Liver (tissue), 7 donors: ENCODE measurements at regions not wholly inside any gene's neighbourhood (a gene's known extent, or its start where the extent isn't known, plus 50 kb on each side); places are given as distances from the start of the nearest gene placed in this dataset.

Source experiments
- DNase-seq: peaks from one replicate; pipeline ENCODE4 v3.0.0-alpha.2; 2017; ENCODE audit warnings: low spot score
- H3K27ac ChIP-seq, 2 donors: one replicate each; pipeline ENCODE4 v1.7.0; 2013; ENCODE audit warnings: inconsistent platforms in 2 of 2, low read length in 2 of 2, control low read depth in 1 of 2, low read depth in 1 of 2, mild to moderate bottlenecking in 1 of 2
- H3K27me3 ChIP-seq, 4 donors: one replicate each; pipeline versions ENCODE4 v1.6.1 to v1.7.0; 2013; ENCODE audit warnings: low read length in 3 of 4, inconsistent platforms in 1 of 4, mild to moderate bottlenecking in 1 of 4, moderate library complexity in 1 of 4; ENCODE audit not compliant: control insufficient read depth in 4 of 4, insufficient read depth in 4 of 4
- H3K36me3 ChIP-seq, 4 donors: one replicate each; pipeline versions ENCODE4 v1.6.1 to v1.7.0; 2013; ENCODE audit warnings: low read length in 3 of 4, mild to moderate bottlenecking in 3 of 4, low read depth in 1 of 4, moderate library complexity in 1 of 4; ENCODE audit not compliant: control insufficient read depth in 4 of 4, insufficient read depth in 3 of 4
- H3K4me1 ChIP-seq, 4 donors: one replicate each; pipeline versions ENCODE4 v1.6.1 to v1.7.0; 2013; ENCODE audit warnings: low read length in 3 of 4, mild to moderate bottlenecking in 3 of 4, moderate library complexity in 1 of 4; ENCODE audit not compliant: control insufficient read depth in 4 of 4, insufficient read depth in 4 of 4
- H3K4me3 ChIP-seq, 3 donors: one replicate each; pipeline versions ENCODE4 v1.6.1 to v1.7.0; 2013; ENCODE audit warnings: low read length in 3 of 3, control low read depth in 1 of 3, low read depth in 1 of 3, mild to moderate bottlenecking in 1 of 3
- H3K9ac ChIP-seq, 2 donors: one replicate each; pipeline ENCODE4 v1.7.0; 2013; ENCODE audit warnings: low read length in 2 of 2, mild to moderate bottlenecking in 2 of 2, moderate library complexity in 2 of 2, control low read depth in 1 of 2, low read depth in 1 of 2
- H3K9me3 ChIP-seq, 4 donors: one replicate each; pipeline versions ENCODE4 v1.6.1 to v1.7.0; 2013; ENCODE audit warnings: low read length in 3 of 4; ENCODE audit not compliant: control insufficient read depth in 4 of 4
- EGR1 ChIP-seq, 2 donors: IDR thresholded peaks; 2 replicates each; pipeline ENCODE4 v1.6.1; 2016 to 2018; ENCODE audit warnings: antibody characterized with exemption in 2 of 2, low read depth in 2 of 2
- FOXA1 ChIP-seq: IDR thresholded peaks from 2 replicates; pipeline ENCODE4 v1.6.1; 2016; ENCODE audit warnings: antibody characterized with exemption
- FOXA2 ChIP-seq: IDR thresholded peaks from 2 replicates; pipeline ENCODE4 v1.6.1; 2016; ENCODE audit warnings: antibody characterized with exemption
- GABPA ChIP-seq, 2 donors: IDR thresholded peaks in 1 of 2; conservative IDR thresholded peaks in 1 of 2; 2 replicates each; pipeline ENCODE4 v1.6.1; 2016; ENCODE audit warnings: antibody characterized with exemption in 2 of 2, mild to moderate bottlenecking in 1 of 2, moderate library complexity in 1 of 2
- HNF4A ChIP-seq, 2 donors: conservative IDR thresholded peaks; 2 replicates each; pipeline ENCODE4 v1.6.1; 2016; ENCODE audit warnings: antibody characterized with exemption in 2 of 2, mild to moderate bottlenecking in 2 of 2
- JUND ChIP-seq, 2 donors: IDR thresholded peaks; 2 replicates each; pipeline ENCODE4 v1.6.1; 2016; ENCODE audit warnings: antibody characterized with exemption in 2 of 2
- NR2F2 ChIP-seq: IDR thresholded peaks from 2 replicates; pipeline ENCODE4 v1.6.1; 2016; ENCODE audit warnings: antibody characterized with exemption
- RAD21 ChIP-seq, 2 donors: IDR thresholded peaks; 2 replicates each; pipeline ENCODE4 v1.6.1; 2016; ENCODE audit warnings: antibody characterized with exemption in 2 of 2, mild to moderate bottlenecking in 2 of 2
- RXRA ChIP-seq, 2 donors: IDR thresholded peaks; 2 replicates each; pipeline ENCODE4 v1.6.1; 2017 to 2018; ENCODE audit warnings: antibody characterized with exemption in 2 of 2, mild to moderate bottlenecking in 1 of 2
- whole genome bisulfite sequencing: extraction: QIAGEN DNeasy Blood & Tissue Kit; methylation state at CpG from one replicate; pipeline ENCODE4 v1.1.7; 2013; 5-methylcytosine and 5-hydroxymethylcytosine counted together
- TF ChIP-seq, protein P1 (sequence below): IDR thresholded peaks from 2 replicates; pipeline ENCODE4 v1.6.1; 2016; ENCODE audit warnings: antibody characterized with exemption, mild to moderate bottlenecking
- TF ChIP-seq, protein P2 (sequence below): IDR thresholded peaks from 2 replicates; pipeline ENCODE4 v1.6.1; 2016; ENCODE audit warnings: antibody characterized with exemption
- TF ChIP-seq, protein P3 (sequence below): IDR thresholded peaks from 2 replicates; pipeline ENCODE4 v1.6.1; 2016; ENCODE audit warnings: antibody characterized with exemption
- TF ChIP-seq, protein P4 (sequence below): IDR thresholded peaks from 2 replicates; pipeline ENCODE4 v1.6.1; 2016; ENCODE audit warnings: antibody characterized with exemption
- donor health status: healthy.
- donor health status: healthy.
- donor health status: healthy.
- donor health status: healthy.

DNA sequence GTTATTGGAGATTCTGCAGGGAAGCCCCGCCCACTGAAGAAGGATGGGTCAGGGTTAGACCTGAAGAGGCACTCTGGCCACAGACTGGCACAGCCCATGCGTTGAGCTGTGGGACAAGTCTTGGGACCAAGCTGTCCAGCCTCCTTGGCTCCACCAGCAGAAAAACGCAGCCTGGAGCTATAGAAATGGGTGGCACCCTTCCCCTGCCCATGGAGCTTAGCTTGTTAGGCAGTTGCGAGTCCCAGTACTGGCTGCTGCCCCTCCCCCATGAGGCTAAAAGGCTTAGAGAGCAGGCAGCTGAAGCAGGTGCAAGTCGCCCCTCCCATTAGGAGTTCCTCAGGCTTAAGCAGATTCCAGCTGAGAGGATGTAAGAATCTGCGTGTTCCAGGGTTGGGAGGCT, 1124.0 kb upstream of the TMEM132C start:
- Histone ChIP-seq H3K4me3 (no peak overlapping the region), H3K36me3 (no peaks in the 10 kb centered on the region), H3K9me3 (peaks cover 0 to 2% (median 0%) of the 10 kb centered on the region in 4 donors), H3K4me1 (peaks cover 0 to 15% (median 3%) of the 10 kb centered on the region in 4 donors), H3K27me3 (no peaks in the 10 kb centered on the region), H3K27ac (no peak overlapping the region), H3K9ac (no peak overlapping the region)
- TF ChIP-seq RXRA (IDR thresholded peaks at IDR 0.05) (no peak), JUND (IDR thresholded peaks at IDR 0.05) (no peak), NR2F2 (no peak), FOXA1 (no peak), EGR1 (IDR thresholded peaks at IDR 0.05; ENCODE audit: low read depth in 2 of 2) (no peak), HNF4A (conservative IDR thresholded peaks at IDR 0.05) (no peak), FOXA2 (no peak)
- TF ChIP-seq, protein P1, sequence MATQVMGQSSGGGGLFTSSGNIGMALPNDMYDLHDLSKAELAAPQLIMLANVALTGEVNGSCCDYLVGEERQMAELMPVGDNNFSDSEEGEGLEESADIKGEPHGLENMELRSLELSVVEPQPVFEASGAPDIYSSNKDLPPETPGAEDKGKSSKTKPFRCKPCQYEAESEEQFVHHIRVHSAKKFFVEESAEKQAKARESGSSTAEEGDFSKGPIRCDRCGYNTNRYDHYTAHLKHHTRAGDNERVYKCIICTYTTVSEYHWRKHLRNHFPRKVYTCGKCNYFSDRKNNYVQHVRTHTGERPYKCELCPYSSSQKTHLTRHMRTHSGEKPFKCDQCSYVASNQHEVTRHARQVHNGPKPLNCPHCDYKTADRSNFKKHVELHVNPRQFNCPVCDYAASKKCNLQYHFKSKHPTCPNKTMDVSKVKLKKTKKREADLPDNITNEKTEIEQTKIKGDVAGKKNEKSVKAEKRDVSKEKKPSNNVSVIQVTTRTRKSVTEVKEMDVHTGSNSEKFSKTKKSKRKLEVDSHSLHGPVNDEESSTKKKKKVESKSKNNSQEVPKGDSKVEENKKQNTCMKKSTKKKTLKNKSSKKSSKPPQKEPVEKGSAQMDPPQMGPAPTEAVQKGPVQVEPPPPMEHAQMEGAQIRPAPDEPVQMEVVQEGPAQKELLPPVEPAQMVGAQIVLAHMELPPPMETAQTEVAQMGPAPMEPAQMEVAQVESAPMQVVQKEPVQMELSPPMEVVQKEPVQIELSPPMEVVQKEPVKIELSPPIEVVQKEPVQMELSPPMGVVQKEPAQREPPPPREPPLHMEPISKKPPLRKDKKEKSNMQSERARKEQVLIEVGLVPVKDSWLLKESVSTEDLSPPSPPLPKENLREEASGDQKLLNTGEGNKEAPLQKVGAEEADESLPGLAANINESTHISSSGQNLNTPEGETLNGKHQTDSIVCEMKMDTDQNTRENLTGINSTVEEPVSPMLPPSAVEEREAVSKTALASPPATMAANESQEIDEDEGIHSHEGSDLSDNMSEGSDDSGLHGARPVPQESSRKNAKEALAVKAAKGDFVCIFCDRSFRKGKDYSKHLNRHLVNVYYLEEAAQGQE, result no peak
- TF ChIP-seq, protein P2, sequence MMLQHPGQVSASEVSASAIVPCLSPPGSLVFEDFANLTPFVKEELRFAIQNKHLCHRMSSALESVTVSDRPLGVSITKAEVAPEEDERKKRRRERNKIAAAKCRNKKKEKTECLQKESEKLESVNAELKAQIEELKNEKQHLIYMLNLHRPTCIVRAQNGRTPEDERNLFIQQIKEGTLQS, result no peak
- TF ChIP-seq, protein P3, sequence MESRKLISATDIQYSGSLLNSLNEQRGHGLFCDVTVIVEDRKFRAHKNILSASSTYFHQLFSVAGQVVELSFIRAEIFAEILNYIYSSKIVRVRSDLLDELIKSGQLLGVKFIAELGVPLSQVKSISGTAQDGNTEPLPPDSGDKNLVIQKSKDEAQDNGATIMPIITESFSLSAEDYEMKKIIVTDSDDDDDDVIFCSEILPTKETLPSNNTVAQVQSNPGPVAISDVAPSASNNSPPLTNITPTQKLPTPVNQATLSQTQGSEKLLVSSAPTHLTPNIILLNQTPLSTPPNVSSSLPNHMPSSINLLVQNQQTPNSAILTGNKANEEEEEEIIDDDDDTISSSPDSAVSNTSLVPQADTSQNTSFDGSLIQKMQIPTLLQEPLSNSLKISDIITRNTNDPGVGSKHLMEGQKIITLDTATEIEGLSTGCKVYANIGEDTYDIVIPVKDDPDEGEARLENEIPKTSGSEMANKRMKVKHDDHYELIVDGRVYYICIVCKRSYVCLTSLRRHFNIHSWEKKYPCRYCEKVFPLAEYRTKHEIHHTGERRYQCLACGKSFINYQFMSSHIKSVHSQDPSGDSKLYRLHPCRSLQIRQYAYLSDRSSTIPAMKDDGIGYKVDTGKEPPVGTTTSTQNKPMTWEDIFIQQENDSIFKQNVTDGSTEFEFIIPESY, result no peak
- DNase-seq, result no peak
- 90% methylated on average over 6 of the region's 6 CpGs for WGBS

DNA sequence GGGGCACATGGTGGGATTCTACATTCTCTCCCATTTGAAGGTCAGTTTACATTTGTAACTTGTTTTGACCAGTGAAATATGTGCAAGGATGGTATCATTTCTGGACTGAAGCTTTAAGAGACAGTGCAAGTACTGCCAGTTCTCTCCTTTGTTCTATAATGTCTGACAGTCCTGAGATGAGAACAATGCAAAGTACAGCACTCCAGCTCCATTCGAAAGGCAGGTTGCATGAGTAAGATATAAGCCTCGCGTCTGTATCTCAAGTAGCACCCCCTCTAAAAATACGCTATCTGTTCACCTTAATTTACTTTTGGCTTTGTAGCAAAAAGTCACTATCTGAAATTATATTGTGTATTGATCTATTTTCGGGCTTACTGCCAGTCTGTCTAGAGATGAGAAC, 1122.2 kb upstream of the TMEM132C start:
- no peak for DNase-seq
- Histone ChIP-seq H3K4me1 (peaks cover 0 to 15% (median 3%) of the 10 kb centered on the region in 4 donors), H3K9ac (no peak overlapping the region), H3K4me3 (no peak overlapping the region), H3K27me3 (no peaks in the 10 kb centered on the region), H3K9me3 (peaks cover 0 to 2% (median 0%) of the 10 kb centered on the region in 4 donors), H3K27ac (no peak overlapping the region), H3K36me3 (no peaks in the 10 kb centered on the region)
- WGBS, result 91% methylated on average over 5 of the region's 5 CpGs
- TF ChIP-seq, protein P1, result no peak
- TF ChIP-seq RXRA (IDR thresholded peaks at IDR 0.05) (no peak), GABPA (IDR thresholded peaks at IDR 0.05 in 1 of 2, conservative IDR thresholded peaks at IDR 0.05 in 1 of 2) (no peak), NR2F2 (no peak), RAD21 (IDR thresholded peaks at IDR 0.05) (no peak)
- TF ChIP-seq, protein P4, sequence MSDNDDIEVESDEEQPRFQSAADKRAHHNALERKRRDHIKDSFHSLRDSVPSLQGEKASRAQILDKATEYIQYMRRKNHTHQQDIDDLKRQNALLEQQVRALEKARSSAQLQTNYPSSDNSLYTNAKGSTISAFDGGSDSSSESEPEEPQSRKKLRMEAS, result no peak
